ENCODE measurements at regions not wholly inside any gene's neighbourhood (a gene's known extent, or its start where the extent isn't known, plus 50 kb on each side); places are given as distances from the start of the nearest gene placed in this dataset.

GRCh38 chr2:118363604-118364003 lies 275.3 kb downstream of the INSIG2 start:
- no peak for TF ChIP-seq CHD2 (IDR thresholded peaks at IDR 0.05; ENCODE audit: low read length, partially characterized antibody)
- no peak for TF ChIP-seq CTCF (IDR thresholded peaks at IDR 0.05)
- no peak for TF ChIP-seq USF2 (IDR thresholded peaks at IDR 0.05; ENCODE audit: borderline replicate concordance, low read depth, low read length)
- no peak for TF ChIP-seq POLR2AphosphoS5 (IDR thresholded peaks at IDR 0.05; ENCODE audit: low read depth, low read length)
- no peak for TF ChIP-seq RCOR1 (IDR thresholded peaks at IDR 0.05; ENCODE audit: low read length)
- TF ChIP-seq REST (IDR thresholded peaks at IDR 0.05; ENCODE audit: low read depth, low read length) = no peak
